Type B pancreatic cell (in vitro differentiated cells): ENCODE measurements at regions not wholly inside any gene's neighbourhood (a gene's known extent, or its start where the extent isn't known, plus 50 kb on each side); places are given as distances from the start of the nearest gene placed in this dataset.

ENCODE experiments used
- DNase-seq: peaks from one replicate; pipeline ENCODE4 v3.0.0; 2021; ENCODE audit warnings: mixed read lengths; ENCODE audit not compliant: unreplicated experiment; ENCODE audit errors: extremely low spot score
- H3K27ac Mint-ChIP-seq: 2 replicates; pipeline ENCODE4 v1.8.0; 2021; ENCODE audit warnings: mild to moderate bottlenecking, mixed read lengths
- H3K27me3 Mint-ChIP-seq: 2 replicates; pipeline ENCODE4 v1.8.0; 2021; ENCODE audit warnings: mixed read lengths
- H3K36me3 Mint-ChIP-seq: 2 replicates; pipeline ENCODE4 v1.8.0; 2021; ENCODE audit warnings: mixed read lengths
- H3K4me1 Mint-ChIP-seq: one replicate; pipeline ENCODE4 v1.8.0; 2021; ENCODE audit warnings: mixed read lengths; ENCODE audit not compliant: unreplicated experiment
- H3K4me3 Mint-ChIP-seq: 2 replicates; pipeline ENCODE4 v1.8.0; 2021; ENCODE audit warnings: mild to moderate bottlenecking, mixed read lengths
- H3K9me3 Mint-ChIP-seq: 2 replicates; pipeline ENCODE4 v1.8.0; 2021; ENCODE audit warnings: mixed read lengths
- TF ChIP-seq, protein P1 (sequence below): fragments of 200-600 bp; sonication (generic); conservative IDR thresholded peaks from 2 replicates; pipeline ENCODE4 v1.5.0; 2021; ENCODE audit warnings: antibody characterized with exemption, mild to moderate bottlenecking

DNA sequence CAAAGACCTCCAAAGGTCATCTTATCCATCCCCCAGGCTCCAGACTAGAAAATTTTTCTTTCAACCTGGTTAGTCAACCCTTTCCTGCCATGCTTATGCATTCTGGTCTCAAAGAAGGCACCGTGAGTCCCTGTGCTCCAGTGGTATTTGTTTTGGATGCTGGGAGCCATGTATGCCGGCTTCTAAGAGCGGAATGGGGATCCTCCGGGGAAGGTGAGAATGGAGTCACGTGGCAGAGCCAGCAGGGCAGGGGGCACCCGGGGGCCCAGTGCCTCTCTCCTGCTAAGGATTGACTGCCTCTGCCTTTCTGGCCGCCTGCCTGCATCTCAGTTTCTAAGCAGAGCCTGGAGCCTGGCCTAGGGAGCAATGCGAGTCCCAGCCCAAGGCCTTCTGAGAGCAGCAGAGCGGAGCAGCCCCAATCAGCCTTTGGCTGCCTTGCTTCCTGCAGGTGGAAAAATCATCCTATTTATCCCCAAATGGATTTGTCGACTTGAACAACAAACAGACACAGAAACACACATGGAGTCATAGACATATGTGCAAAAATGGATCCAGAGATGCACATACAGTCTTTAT lies 141.0 kb downstream of the PJA1 start:
- H3K36me3 Mint-ChIP-seq = no peaks in the 10 kb centered on the region
- peaks cover 8% of the 10 kb centered on the region for H3K9me3 Mint-ChIP-seq
- no peaks in the 10 kb centered on the region for H3K27me3 Mint-ChIP-seq
- no peak overlapping the region for H3K4me3 Mint-ChIP-seq
- H3K27ac Mint-ChIP-seq = peak overlapping the region; percentile 2
- no peak for DNase-seq
- TF ChIP-seq, protein P1, sequence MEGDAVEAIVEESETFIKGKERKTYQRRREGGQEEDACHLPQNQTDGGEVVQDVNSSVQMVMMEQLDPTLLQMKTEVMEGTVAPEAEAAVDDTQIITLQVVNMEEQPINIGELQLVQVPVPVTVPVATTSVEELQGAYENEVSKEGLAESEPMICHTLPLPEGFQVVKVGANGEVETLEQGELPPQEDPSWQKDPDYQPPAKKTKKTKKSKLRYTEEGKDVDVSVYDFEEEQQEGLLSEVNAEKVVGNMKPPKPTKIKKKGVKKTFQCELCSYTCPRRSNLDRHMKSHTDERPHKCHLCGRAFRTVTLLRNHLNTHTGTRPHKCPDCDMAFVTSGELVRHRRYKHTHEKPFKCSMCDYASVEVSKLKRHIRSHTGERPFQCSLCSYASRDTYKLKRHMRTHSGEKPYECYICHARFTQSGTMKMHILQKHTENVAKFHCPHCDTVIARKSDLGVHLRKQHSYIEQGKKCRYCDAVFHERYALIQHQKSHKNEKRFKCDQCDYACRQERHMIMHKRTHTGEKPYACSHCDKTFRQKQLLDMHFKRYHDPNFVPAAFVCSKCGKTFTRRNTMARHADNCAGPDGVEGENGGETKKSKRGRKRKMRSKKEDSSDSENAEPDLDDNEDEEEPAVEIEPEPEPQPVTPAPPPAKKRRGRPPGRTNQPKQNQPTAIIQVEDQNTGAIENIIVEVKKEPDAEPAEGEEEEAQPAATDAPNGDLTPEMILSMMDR = no peak
- H3K4me1 Mint-ChIP-seq = peaks cover 16% of the 10 kb centered on the region

DNA sequence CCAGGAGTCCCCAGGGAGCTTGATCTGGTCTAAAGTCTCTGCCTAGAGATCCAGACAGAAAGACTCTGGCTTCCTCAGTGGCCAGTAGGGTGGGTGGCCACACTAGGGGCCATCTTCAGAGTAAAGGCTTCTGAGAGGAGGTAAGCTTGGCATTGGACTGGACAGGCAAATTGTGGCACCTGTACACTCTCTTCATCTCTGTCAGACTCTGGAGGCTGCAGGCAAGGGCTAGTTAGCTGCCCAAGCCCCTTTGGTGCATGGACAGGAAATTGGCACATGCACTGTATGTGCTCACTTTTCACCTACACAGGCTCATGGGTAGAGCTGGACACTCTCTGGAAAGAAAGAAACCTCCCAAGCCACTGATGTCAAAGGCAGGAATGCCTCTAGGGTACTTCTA lies 142.8 kb downstream of the PJA1 start:
- no peaks in the 10 kb centered on the region for H3K36me3 Mint-ChIP-seq
- H3K4me1 Mint-ChIP-seq = peaks cover 10% of the 10 kb centered on the region
- TF ChIP-seq, protein P1 = no peak
- peaks cover 8% of the 10 kb centered on the region for H3K9me3 Mint-ChIP-seq
- H3K4me3 Mint-ChIP-seq = no peak overlapping the region
- no peak overlapping the region for H3K27ac Mint-ChIP-seq
- no peak for DNase-seq
- no peaks in the 10 kb centered on the region for H3K27me3 Mint-ChIP-seq

DNA sequence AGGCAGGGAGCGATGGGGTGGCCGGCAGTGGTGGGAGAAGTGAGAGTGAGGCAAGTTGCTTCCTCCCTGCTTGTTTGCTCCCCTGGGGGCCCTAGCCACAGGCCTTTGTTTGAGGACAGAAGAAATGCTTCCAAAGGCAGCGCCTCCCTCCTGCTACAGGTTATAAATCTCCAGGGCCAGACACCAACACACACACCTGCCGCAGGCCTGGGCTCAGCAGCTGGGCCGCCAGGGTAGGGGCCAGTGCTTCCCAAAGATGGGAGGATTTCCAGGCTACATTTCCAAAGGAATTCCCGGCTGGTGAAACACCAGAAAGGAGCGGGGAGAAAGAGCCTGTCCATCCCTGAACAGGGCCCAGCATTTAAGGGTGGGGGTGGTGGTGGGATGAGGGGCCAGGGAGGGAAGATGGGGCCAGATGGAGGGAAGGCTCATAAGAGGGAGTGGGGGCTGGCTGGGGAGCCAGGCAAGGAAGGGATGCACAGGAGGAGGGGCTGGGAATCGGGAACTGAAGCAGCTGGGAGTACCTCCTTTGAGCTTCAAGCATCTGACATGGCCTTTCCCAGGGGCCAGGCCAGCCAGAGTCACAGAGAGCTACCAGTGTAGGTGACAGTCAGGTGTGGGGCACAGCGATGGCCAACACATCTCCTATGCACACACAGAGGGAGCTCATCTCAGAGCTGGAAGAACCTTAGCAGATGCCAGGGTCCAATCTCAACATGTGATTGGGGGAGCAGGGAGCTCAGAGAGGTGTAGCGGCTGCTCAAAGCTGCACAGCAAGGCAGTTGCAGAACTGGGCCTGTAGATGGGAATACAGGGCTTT lies 143.9 kb downstream of the PJA1 start:
- Mint-ChIP-seq H3K27me3 (no peaks in the 10 kb centered on the region), H3K9me3 (peaks cover 8% of the 10 kb centered on the region), H3K36me3 (no peaks in the 10 kb centered on the region), H3K4me3 (no peak overlapping the region), H3K4me1 (peaks cover 5% of the 10 kb centered on the region), H3K27ac (no peak overlapping the region)
- TF ChIP-seq, protein P1 = no peak
- DNase-seq = no peak

DNA sequence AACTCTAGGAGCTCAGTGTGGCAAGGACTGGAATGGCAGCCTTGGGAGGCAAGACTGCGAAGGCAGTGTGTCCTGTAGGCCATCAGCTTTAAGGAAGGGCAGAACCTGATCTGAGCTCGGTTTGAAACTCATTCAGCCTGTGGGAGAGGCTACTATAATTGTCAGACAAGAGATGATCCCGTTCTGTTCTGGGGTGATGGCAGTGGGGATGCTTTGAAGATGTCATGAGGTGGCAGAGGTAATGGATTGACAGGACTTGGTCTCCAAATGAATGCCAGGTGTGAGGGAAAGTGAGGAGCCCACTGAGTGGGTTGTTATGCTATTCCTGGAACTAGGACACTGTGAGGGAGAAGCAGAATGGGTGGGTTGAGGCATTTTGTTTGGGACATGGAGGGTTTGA lies 144.9 kb downstream of the PJA1 start:
- Mint-ChIP-seq H3K4me1 (peaks cover 13% of the 10 kb centered on the region), H3K4me3 (no peak overlapping the region), H3K9me3 (no peaks in the 10 kb centered on the region), H3K27me3 (no peaks in the 10 kb centered on the region), H3K27ac (no peak overlapping the region), H3K36me3 (no peaks in the 10 kb centered on the region)
- DNase-seq = no peak
- TF ChIP-seq, protein P1 = no peak

DNA sequence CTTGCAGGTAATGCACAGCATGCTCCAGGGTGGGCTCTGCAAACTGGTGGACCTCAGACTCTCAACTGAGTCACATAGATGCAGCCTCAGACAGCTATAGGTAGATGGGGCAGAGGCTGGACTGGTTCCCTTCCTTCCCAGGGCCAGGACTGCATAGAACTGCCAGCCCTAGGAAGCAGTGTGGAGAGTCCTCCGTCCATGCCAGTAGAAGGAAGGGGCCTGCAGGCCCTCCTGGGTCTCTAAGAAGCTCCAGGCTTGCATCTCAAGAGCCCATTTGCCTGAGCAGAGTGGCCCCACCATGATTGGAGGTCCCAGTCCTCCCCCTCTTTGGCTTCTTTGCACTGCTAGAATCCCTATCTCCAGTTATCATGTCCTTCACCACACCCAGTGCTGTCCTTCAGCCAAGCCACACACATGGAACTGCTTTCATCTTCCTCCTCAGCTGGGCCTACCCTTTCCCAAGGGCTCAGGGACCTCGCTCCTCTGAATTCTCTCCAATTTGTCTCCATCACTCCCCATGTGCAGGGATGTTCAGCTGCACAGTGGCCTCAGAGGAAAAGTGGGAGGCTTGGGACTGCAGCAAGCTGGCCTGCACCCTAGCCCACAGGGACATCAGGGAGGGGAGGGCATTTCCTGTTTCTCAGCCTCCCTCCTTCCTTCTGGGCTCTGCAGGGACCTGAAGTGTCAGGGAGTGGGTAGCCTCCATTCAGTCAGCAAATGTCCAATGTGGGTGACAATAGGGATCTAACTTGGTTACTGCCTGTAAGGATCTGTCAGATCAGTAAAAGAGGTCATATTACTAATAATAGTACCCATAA lies 146.0 kb downstream of the PJA1 start:
- H3K36me3 Mint-ChIP-seq = no peaks in the 10 kb centered on the region
- no peak overlapping the region for H3K4me3 Mint-ChIP-seq
- no peaks in the 10 kb centered on the region for H3K9me3 Mint-ChIP-seq
- no peaks in the 10 kb centered on the region for H3K27me3 Mint-ChIP-seq
- H3K27ac Mint-ChIP-seq = no peak overlapping the region
- DNase-seq = no peak
- TF ChIP-seq, protein P1 = no peak
- peaks cover 8% of the 10 kb centered on the region for H3K4me1 Mint-ChIP-seq
